Endothelial cell of umbilical vein (primary cell): ENCODE measurements at regions not wholly inside any gene's neighbourhood (a gene's known extent, or its start where the extent isn't known, plus 50 kb on each side); places are given as distances from the start of the nearest gene placed in this dataset.

ENCODE experiments used
- EZH2 ChIP-seq: IDR thresholded peaks from 2 replicates; pipeline ENCODE4 v1.6.1; 2012; ENCODE audit warnings: borderline replicate concordance, low read depth, mild to moderate bottlenecking, moderate library complexity, low read length, inconsistent platforms; ENCODE audit not compliant: severe bottlenecking
- MYC ChIP-seq: IDR thresholded peaks from one replicate; pipeline ENCODE4 v1.6.1; 2011; ENCODE audit warnings: mild to moderate bottlenecking, low read depth, low read length
- POLR2A ChIP-seq: IDR thresholded peaks from 2 replicates; pipeline ENCODE4 v1.6.1; 2012; ENCODE audit warnings: low read depth, mild to moderate bottlenecking, control low read depth, low read length
- POLR2AphosphoS5 ChIP-seq: IDR thresholded peaks from 2 replicates; pipeline ENCODE4 v1.6.1; 2012; ENCODE audit warnings: low read depth, mild to moderate bottlenecking, control low read depth, low read length, moderate library complexity; ENCODE audit not compliant: insufficient read depth
- TF ChIP-seq, protein P1 (sequence below), 2 donors: IDR thresholded peaks; 1 replicate in 1 of 2; 2 replicates in 1 of 2; pipeline ENCODE4 v1.5.1; 2011; ENCODE audit warnings: low read length in 2 of 2, mild to moderate bottlenecking in 2 of 2, moderate library complexity in 2 of 2, control low read depth in 1 of 2, inconsistent platforms in 1 of 2, low read depth in 1 of 2; ENCODE audit not compliant: insufficient read depth in 1 of 2; ENCODE audit errors: extremely low read depth in 1 of 2

DNA sequence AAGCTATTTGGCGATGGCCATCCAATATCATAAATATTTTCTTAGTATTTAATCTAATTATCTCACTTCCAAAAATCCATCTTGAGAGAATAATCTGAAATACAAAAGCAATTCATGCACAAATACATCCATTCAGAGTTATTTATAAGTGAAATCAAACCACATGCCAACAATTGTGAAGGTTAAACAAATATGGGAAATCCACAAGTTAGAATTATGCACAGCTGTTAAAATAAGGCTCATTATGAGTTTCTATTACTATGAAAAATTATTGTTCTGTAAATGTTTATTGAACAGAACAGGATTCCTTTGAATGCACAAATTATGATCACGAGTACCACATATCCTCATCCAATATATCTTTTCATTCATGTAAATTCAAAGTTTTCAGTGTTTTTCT is 267.7 kb downstream of the PLOD2 start:
- no peak for TF ChIP-seq POLR2A
- TF ChIP-seq, protein P1, sequence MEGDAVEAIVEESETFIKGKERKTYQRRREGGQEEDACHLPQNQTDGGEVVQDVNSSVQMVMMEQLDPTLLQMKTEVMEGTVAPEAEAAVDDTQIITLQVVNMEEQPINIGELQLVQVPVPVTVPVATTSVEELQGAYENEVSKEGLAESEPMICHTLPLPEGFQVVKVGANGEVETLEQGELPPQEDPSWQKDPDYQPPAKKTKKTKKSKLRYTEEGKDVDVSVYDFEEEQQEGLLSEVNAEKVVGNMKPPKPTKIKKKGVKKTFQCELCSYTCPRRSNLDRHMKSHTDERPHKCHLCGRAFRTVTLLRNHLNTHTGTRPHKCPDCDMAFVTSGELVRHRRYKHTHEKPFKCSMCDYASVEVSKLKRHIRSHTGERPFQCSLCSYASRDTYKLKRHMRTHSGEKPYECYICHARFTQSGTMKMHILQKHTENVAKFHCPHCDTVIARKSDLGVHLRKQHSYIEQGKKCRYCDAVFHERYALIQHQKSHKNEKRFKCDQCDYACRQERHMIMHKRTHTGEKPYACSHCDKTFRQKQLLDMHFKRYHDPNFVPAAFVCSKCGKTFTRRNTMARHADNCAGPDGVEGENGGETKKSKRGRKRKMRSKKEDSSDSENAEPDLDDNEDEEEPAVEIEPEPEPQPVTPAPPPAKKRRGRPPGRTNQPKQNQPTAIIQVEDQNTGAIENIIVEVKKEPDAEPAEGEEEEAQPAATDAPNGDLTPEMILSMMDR (IDR thresholded peaks at IDR 0.05; ENCODE audit: extremely low read depth in 1 of 2, insufficient read depth in 1 of 2, low read depth in 1 of 2, low read length in 2 of 2), result no peak
- TF ChIP-seq EZH2, result no peak
- no peak for TF ChIP-seq MYC
- no peak for TF ChIP-seq POLR2AphosphoS5
